ENCODE measurements at regions not wholly inside any gene's neighbourhood (a gene's known extent, or its start where the extent isn't known, plus 50 kb on each side); places are given as distances from the start of the nearest gene placed in this dataset.

DNA sequence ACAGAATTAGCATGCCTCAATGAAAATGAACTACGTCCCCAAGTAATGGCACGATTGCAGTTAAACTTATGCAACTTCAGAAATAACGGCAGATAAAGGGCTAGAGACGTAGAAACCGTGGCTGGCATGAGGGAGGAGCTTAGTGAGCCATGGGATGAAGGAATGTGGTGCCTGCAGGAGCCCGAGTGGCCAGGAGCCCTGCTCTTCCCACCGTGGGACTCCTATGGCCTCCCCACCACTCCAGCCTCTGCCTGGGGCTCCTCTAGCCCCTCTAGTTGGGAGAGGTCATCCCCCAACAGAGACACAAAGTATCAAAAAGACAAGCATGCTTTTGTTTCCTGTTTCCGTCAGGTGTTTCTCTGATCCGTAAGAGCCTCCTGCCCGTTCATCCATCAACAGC, 75.1 kb upstream of the BHLHE23 start:
- TF ChIP-seq, protein P1, sequence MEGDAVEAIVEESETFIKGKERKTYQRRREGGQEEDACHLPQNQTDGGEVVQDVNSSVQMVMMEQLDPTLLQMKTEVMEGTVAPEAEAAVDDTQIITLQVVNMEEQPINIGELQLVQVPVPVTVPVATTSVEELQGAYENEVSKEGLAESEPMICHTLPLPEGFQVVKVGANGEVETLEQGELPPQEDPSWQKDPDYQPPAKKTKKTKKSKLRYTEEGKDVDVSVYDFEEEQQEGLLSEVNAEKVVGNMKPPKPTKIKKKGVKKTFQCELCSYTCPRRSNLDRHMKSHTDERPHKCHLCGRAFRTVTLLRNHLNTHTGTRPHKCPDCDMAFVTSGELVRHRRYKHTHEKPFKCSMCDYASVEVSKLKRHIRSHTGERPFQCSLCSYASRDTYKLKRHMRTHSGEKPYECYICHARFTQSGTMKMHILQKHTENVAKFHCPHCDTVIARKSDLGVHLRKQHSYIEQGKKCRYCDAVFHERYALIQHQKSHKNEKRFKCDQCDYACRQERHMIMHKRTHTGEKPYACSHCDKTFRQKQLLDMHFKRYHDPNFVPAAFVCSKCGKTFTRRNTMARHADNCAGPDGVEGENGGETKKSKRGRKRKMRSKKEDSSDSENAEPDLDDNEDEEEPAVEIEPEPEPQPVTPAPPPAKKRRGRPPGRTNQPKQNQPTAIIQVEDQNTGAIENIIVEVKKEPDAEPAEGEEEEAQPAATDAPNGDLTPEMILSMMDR (conservative IDR thresholded peaks at IDR 0.05; ENCODE audit: low read length), result no peak
- no peak for DNase-seq (ENCODE audit: low read depth)
- H3K4me3 ChIP-seq (ENCODE audit: low read length), result no peak overlapping the region

DNA sequence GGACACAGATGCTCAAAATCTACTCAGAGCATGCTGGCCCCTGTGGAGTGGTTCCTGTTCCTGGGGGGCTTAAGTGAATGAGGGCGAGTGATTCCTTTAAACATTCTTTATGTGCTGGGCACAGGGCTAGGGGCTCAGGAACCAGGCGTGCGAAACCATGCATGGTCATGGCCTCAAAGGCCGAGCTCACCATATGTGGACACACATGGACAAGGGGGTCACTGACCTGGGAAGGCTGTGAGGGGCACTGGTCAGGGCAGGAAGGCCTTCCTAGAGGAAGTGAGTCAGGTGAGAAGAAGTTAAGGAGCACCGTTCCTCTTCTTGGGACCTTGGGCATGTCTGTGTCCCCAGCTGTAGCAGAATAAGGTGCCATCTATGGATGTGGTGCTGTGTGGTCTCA, 74.6 kb upstream of the BHLHE23 start:
- TF ChIP-seq, protein P1 (conservative IDR thresholded peaks at IDR 0.05; ENCODE audit: low read length), result no peak
- H3K4me3 ChIP-seq (ENCODE audit: low read length), result no peak overlapping the region
- DNase-seq (ENCODE audit: low read depth), result no peak

DNA sequence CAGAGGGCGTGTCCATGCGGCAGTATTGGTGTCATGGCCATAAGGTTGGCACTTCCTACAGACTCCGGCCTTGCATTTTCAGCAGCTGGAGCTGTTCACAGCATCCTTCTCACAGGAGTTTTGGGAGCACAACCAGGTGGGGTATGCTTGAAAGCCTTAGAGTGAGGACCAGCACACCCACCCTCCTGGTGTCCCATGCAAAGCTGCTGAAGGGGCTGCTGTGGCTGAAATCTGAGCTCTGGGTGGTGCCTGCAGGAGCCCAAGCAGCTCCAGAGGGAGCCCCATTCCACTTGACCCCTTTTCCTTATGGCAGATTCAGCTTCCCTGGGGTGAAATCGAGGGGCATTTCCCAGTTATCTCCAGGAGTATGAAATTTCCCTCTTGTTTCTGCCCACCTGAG, 74.0 kb upstream of the BHLHE23 start:
- TF ChIP-seq, protein P1 (conservative IDR thresholded peaks at IDR 0.05; ENCODE audit: low read length), result no peak
- no peak overlapping the region for H3K4me3 ChIP-seq (ENCODE audit: low read length)
- DNase-seq (ENCODE audit: low read depth), result no peak

DNA sequence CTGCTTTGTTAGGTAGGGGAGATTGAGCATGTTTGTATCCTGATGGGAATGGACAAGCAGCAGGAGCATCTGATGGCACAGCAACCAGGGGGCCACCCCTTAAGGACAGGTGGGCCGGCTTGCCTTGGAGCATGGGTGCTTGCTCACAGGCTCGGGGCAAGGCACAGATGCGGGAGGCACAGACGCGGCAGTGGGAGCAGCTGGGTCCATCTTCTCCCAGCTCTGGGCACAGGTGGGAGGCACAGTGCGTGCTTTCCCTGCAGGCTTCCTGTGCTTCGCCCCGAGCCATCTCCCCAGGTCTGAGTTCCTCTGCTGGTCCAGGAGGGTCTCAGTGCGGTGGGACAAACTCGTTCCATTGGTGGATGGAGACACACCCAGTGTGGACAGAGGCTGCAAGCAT, 73.6 kb upstream of the BHLHE23 start:
- no peak overlapping the region for H3K4me3 ChIP-seq (ENCODE audit: low read length)
- DNase-seq (ENCODE audit: low read depth), result no peak
- TF ChIP-seq, protein P1 (conservative IDR thresholded peaks at IDR 0.05; ENCODE audit: low read length), result no peak

DNA sequence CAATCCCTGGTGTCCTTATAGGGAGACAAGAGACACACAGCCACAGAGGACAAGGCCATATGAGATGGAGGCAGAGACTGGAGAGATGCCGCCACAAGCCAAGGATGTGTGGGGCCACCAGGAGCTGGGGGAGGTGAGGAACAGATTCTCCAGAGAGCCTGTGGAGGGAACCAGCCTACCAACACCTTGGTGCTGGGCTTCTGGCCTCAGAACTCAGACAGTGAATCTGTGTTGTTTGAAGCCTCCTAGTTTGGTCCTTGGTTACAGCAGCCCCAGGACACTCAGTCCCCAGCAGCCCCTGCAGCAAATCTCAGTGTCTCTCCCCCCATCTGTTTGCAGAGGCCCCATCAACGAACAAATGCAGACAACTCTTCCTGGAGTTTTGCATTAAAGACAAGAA, 73.2 kb upstream of the BHLHE23 start:
- no peak overlapping the region for H3K4me3 ChIP-seq (ENCODE audit: low read length)
- TF ChIP-seq, protein P1 (conservative IDR thresholded peaks at IDR 0.05; ENCODE audit: low read length), result no peak
- DNase-seq (ENCODE audit: low read depth), result no peak

DNA sequence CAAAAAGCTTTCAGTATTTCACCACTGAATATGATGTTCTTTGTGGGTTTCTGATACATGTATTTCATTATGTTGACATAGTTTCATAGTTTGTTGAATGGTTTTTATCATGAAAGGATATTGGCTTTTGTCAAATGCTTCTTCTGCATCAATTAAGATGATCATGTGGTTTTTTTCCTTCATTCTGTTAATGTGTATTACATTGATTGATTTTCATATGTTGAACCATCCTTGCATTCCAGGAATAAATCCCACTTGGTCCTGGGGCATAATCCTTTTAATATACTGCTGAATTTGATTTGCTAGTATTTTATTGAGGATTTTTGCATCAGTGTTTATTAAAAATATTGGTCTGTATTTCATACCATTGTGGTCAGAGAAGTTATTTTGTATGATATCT, 70.9 kb upstream of the BHLHE23 start:
- no peak overlapping the region for H3K4me3 ChIP-seq (ENCODE audit: low read length)
- TF ChIP-seq, protein P1 (conservative IDR thresholded peaks at IDR 0.05; ENCODE audit: low read length), result no peak
- DNase-seq (ENCODE audit: low read depth), result no peak

DNA sequence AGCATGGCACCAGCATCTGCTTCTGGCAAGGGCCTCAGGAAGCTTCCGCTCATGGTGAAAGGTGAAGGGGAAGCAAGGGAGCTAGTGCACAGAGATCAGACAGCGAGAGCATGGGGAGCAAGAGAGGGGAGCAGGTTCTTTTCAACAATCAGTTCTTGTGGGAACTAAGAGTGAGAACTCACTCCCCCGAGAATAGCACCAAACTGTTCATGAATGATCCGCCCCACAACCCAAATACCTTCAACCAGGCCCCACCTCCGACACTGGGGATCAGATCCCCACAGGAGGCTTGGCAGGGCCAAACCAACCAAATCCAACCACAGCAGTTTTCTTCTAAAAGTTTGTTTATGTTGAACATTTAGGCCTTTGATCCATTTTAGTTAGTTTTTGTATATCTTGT, 69.7 kb upstream of the BHLHE23 start:
- DNase-seq (ENCODE audit: low read depth), result no peak
- H3K4me3 ChIP-seq (ENCODE audit: low read length), result no peak overlapping the region
- TF ChIP-seq, protein P1 (conservative IDR thresholded peaks at IDR 0.05; ENCODE audit: low read length), result no peak

Data from AG10803 (cell line).